GM19238 (cell line): ENCODE measurements at regions not wholly inside any gene's neighbourhood (a gene's known extent, or its start where the extent isn't known, plus 50 kb on each side); places are given as distances from the start of the nearest gene placed in this dataset.

Source experiments
- DNase-seq: peaks from one replicate; pipeline ENCODE4 v3.0.0; 2011; ENCODE audit warnings: low spot score; ENCODE audit not compliant: insufficient read length

- no peak for DNase-seq
These were observed 547.1 kb downstream of the CCER1 start for GRCh38 chr12:90407841-90408240.

- no peak for DNase-seq
These were observed 550.9 kb downstream of the CCER1 start for GRCh38 chr12:90404071-90404470.

- DNase-seq = no peak
These were observed 553.8 kb downstream of the CCER1 start for GRCh38 chr12:90401185-90401584.

GRCh38 chr12:90399357-90399756 is 555.6 kb downstream of the CCER1 start:
- no peak for DNase-seq

- DNase-seq = no peak
These were observed 556.6 kb downstream of the CCER1 start for GRCh38 chr12:90398285-90398836.

- DNase-seq = no peak
These were observed 558.4 kb downstream of the CCER1 start for GRCh38 chr12:90396556-90396955.

GRCh38 chr12:90393652-90394051 is 561.3 kb downstream of the CCER1 start:
- no peak for DNase-seq

GRCh38 chr12:90393089-90393488 is 561.9 kb downstream of the CCER1 start:
- DNase-seq = no peak

GRCh38 chr12:90390947-90391346 is 564.0 kb downstream of the CCER1 start:
- DNase-seq = no peak

- no peak for DNase-seq
These were observed 586.9 kb downstream of the CCER1 start for GRCh38 chr12:90368081-90368480.

- DNase-seq = no peak
These were observed 588.7 kb downstream of the CCER1 start for GRCh38 chr12:90366286-90366685.

GRCh38 chr12:90360300-90360699 is 594.7 kb downstream of the CCER1 start:
- DNase-seq = no peak

- DNase-seq = no peak
These were observed 599.1 kb downstream of the CCER1 start for GRCh38 chr12:90355711-90356355.

- no peak for DNase-seq
These were observed 611.0 kb downstream of the CCER1 start for GRCh38 chr12:90343966-90344365.

- no peak for DNase-seq
These were observed 612.9 kb downstream of the CCER1 start for GRCh38 chr12:90342081-90342480.

- DNase-seq = no peak
These were observed 615.1 kb downstream of the CCER1 start for GRCh38 chr12:90339837-90340236.

GRCh38 chr12:90338365-90338764 is 616.6 kb downstream of the CCER1 start:
- DNase-seq = no peak

- DNase-seq = no peak
These were observed 618.0 kb downstream of the CCER1 start for GRCh38 chr12:90337018-90337417.

GRCh38 chr12:90335566-90335965 is 619.4 kb downstream of the CCER1 start:
- no peak for DNase-seq

GRCh38 chr12:90333939-90334338 is 621.0 kb downstream of the CCER1 start:
- DNase-seq = no peak

GRCh38 chr12:90333424-90333823 is 621.6 kb downstream of the CCER1 start:
- no peak for DNase-seq

GRCh38 chr12:90331821-90332220 is 623.2 kb downstream of the CCER1 start:
- DNase-seq = no peak

GRCh38 chr12:90331262-90331661 is 622.6 kb upstream of the ATP2B1 start:
- no peak for DNase-seq
